GM18517 (cell line): ENCODE measurements at regions not wholly inside any gene's neighbourhood (a gene's known extent, or its start where the extent isn't known, plus 50 kb on each side); places are given as distances from the start of the nearest gene placed in this dataset.

Experiments
- ATAC-seq: cut with Tn5 transposase; IDR thresholded peaks from one replicate; pipeline ENCODE4 v1.9.1; 2021; ENCODE audit warnings: mild to moderate bottlenecking, moderate library complexity; ENCODE audit not compliant: unreplicated experiment

DNA sequence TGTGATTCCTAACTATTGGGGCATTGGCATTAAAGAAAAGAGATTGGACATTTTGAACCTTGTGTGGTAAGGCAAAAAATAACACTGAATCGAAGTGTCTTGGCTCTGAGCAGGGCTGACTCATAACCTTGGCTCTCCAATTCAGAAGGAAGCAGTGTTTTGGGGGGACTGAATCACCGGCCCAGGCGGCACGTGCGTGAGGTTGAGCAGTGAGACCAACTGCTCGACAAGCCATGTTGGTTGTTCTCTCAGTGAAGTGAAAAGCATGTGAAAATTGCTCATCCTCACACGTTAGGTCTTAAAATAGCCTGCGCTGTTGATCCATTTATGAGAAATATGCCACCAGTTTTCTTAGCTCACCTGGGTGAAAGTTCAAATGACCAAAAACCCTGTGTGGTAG lies 137.8 kb upstream of the SPACA1 start:
- no peak for ATAC-seq

DNA sequence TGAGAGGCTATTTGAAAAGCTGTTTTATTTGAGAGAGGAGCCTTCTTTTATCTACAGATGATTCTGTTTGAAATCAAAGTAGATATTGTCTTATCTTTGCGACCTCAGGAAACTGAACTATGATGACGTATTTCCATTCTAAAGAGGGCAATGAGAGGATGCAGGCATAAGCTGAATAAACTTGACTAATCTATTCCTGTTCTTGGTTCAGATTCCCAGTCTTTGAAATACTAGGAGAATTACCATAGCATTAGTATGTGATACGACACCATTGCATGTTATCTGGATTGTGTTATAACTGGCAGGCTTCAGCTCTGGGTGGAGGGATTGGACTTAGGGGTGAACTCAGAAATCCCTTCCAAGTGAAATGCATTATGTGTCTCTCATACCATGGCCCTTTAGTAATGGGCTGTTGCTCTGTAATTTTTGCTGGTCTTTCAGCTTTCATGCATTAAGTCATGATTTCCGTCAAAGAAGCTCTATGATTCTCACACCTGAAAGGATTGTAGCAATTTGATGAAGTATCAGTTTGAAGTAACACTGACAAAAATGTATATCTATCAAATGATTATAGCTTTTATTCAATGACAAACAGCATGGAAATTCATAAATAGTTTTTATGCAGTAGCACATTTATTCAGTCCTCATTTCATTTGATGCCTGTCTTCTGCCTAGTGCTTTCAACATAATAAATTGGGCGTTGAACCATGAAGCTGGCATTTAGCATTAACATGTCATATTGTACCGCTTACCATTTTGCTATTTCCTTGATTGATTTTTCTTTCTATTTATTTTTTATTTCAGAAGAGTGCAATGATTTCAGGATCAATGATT lies 138.4 kb upstream of the SPACA1 start:
- ATAC-seq = no peak

DNA sequence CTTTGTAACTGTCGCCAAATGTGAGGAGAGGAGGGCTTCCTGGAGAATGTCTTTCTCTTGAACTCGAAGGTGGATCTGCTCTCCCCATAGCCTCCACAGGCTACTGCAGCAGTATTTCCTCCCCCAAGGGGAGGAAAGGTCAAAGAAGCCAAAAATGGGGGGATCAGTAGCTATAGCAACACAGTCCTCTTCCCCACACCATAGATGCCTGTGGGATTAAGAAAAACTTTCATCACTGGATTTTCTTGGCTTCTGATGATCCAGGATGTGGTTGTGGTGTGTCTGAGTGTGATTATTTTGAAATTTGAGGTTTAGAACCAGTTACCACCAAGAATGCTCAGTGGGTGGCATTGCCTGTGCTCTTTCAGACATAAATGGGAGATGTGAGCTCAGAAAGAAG lies 140.1 kb upstream of the SPACA1 start:
- ATAC-seq = peak; percentile 41

DNA sequence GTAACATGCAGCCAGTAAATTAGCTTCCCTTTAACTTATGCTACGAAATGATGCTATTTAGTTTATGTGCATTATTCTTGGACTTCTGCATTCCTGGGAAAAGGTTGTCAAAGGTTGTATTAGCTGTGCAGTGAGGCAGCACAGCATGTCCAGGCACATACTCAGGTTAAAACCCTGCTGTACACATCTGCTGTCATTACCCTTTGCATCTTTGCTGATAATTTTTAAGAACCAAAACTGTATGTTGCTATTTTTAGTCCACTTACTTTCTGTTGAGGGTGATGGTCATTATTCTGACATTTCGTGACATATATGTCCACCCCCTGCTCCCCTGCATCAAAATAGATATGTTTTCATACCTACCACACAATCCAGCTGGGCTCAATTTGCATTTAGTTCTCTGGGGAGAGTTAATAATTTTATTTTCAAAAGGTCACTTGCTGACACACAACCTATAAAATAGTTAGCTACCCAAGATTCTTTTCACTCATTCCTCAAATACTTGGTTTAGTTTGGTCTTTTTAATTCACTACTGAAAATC lies 142.5 kb upstream of the SPACA1 start:
- peak; percentile 90 for ATAC-seq

DNA sequence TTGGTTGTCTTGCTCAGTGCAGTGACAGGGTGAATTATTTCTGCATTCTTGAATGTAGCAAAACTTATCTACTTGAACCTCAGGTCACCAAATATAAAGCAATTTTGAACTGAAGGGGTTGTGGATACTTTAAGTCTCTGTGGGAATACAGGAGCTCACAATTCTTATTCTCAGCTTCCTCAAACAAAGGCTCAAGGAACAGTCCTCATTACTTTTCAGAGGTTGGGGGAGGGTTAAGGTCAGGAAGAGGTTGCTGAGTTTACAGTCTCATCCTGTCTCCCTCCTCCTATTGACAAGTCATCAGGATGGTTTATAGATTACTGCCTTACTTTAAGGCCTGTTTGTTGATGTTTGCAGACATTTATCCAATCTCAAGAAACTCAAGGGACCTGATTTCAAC lies 143.6 kb upstream of the SPACA1 start:
- ATAC-seq = no peak

DNA sequence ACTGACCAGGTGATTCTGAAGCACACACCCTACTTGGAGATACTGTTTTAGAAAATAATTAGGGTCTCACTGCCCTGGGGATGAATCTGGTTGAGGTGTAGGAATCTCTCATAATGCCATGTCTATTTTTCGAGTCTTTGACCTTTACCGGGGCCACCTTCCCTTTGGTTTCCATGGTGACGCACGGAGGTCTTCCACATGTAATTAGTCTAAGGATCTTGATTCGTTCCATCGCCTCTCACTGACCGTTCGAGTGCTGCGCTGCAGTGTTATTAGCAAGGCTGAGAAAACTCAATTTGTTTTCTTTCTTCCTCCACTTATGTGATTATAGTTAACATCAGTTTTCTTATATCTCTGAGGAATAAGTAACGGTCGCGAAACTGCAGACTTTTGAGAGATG lies 144.3 kb upstream of the SPACA1 start:
- no peak for ATAC-seq

DNA sequence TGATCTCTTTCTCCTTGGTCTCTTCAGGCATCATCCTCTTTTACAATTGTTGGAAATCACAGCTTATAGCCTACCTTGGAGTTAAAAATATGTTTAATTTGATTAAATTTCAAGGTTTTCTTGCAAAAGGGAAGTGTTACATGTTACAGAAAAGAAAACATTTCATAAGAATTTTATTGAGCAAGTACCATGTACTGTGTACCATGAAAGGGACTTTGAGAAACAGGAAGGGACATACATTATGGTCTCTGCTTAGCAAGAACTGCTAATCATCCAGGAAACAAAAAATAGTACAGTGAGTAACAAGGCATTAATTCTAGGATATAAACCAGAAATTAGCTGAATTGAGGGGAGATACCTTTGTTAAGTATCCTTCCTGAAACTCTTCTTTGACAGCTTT lies 145.3 kb upstream of the SPACA1 start:
- no peak for ATAC-seq

DNA sequence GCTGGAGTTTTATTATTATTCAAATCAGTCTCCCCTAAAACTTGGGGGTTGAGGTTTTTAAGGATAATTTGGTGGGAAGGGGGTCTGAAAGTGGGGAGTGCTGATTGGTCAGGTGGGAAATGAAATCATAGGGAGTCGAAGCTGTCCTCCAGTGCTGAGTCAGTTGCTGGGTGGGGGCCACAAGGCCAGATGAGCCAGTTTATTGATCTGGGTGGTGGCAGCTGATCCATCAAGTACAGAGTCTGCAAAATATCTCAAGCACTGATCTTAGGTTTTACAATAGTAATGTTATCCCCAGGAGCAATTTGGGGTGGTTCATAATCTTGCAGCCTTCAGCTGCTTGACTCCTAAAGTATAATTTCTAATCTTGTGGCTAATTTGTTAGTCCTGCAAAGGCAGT lies 146.0 kb upstream of the SPACA1 start:
- ATAC-seq = no peak

DNA sequence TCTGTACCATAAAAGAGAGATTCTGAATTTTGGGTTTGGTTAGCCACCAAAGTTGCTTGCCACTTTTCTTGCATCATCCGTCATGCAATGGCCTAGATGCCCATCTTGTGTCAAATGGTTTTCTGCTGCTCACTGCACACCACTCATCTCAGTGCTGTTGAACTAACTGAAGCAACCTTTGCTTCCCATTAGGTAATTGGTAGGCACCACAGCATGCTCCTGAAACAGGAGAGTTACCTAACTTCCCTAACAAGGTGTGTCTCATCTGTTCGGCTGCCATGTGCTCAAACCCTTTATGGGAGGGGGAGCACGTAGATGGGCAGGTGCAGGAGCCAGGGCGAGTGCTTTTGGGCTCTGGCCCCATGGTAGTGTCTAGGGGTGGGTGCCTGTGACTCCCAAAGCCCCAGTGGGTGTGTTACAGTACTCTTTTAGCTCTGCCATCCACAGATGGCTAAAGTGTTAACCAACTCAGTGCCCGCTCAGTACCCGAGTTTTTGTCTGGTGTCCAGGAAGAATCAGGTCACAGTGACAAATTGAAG lies 147.4 kb upstream of the SPACA1 start:
- no peak for ATAC-seq

DNA sequence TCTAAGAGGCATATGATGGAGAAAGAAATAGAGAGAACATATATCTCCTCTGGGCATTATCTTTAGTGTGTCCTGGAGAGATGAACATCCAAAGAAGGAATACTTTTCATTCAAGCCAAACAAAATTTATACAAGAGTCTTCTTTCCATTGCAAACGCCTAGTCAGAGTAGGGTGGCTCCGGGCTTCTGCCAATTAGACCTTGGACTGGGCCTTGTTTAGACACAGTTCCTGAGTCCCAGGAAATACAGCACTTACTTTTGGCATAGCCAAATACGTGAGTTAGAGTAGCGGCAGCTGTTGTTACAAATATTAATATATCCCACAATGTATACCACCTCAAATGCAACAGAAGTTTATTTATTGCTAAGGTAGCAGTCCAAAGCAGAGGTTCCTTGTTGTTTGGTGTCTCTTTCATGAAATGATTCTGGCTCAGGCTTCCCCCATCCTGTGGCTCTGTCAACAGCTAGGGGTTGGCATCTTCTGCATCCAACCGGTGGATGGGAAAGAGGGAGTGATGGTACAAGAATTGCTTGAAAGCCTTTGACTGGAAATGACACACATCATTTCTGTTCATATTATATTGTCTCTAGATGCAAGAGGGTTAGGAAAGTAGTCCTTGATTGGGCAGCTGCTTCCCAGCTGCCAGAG lies 148.0 kb upstream of the SPACA1 start:
- no peak for ATAC-seq

DNA sequence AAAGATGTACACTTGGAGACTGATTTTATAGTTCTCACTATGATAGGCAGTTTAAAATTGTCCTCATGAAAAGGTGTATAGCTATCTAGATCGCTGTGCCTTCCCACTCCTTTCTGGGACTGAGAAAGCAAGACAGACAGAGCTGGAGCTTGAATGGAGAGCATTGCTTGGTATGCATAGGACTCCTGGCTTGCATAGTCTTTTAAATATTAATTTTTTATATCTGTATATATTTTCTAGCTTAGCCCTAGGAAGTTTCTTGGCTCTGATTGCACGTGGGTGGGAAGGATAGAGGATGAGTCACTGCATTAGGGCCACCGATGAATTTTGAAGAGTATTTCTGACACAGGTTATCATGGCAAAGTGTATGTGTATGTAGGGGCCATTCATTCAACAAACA lies 150.0 kb upstream of the SPACA1 start:
- no peak for ATAC-seq

DNA sequence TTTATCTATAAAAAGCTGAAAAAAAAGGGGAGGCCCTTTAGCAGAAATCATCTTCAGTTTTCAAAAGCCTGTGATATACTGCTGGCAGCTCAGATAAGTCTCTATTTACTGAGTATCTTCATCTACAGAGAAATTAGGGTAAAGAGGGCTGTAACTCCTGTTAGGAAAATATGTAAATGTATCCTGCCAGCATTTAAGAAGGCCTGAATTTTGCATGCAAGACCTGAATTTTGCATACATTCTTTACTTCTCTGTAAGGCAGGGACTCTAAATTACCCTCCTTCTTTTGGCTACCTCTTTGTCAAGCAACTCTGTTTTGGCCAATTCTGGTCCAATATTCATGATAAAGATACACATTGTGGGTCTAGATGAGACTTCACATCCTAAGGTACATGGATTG lies 150.6 kb upstream of the SPACA1 start:
- ATAC-seq = no peak

DNA sequence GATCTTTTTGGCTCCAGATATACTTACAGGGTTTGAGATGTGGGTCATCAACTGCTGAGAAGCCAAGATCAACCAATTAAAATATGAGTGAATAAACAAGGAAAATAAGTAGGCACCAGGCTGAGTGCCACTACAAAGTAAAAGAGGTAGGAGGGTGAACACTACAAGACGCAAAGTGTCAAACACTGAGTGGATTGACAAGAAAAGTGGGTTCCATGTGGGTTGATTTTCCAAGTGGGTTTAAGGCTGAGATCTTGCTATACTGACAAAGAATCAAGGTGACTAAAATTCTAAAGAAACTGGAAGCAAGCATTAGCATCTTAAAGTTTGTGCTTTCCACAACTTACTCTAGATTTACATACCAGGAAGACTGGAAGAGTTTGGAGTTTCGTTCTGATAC lies 160.4 kb upstream of the SPACA1 start:
- no peak for ATAC-seq

DNA sequence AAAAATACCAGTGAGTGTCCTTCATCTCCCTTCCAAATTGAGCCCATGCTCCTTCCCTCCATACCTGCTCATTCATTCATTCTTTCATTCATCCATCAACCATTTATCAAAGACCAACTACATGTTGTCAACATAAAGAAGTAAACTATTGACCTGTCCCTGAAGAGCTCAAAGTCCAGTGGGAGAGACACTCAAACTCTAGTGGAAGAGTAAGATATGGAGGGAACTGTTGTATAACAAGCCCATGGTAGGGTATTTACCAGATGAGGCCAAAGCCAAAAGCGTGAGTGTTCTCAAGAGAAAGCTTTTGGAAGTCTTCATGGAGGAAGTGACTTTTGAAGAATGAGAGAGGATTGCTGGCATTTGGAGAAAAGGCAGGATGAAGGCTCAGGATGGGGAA lies 163.4 kb upstream of the SPACA1 start:
- ATAC-seq = no peak

DNA sequence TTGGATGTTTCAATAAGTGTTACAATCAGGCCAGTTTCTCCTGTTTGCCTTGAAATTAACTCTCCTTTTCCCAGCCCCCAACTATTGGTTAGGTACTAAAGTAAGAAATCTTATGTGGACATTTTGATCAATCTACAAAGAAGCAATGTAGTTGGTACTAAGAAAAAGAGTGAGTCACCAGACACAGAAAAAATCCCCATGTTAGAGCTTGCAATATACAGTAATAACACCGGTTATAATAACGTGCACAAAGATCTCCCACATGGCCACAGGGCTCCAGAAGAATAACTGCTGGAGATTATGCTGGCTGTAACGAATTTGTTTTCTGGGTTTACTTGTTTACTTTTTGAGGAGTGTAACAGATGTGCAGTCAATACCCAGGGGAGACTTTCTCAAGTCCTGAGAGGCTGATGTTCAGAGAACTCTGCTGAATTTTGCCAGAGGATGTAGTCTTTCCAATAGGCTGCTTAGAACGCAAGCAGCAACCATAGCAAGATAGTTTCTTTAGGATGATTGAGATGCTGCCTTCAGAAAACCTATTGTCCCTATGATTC lies 166.2 kb upstream of the SPACA1 start:
- no peak for ATAC-seq

DNA sequence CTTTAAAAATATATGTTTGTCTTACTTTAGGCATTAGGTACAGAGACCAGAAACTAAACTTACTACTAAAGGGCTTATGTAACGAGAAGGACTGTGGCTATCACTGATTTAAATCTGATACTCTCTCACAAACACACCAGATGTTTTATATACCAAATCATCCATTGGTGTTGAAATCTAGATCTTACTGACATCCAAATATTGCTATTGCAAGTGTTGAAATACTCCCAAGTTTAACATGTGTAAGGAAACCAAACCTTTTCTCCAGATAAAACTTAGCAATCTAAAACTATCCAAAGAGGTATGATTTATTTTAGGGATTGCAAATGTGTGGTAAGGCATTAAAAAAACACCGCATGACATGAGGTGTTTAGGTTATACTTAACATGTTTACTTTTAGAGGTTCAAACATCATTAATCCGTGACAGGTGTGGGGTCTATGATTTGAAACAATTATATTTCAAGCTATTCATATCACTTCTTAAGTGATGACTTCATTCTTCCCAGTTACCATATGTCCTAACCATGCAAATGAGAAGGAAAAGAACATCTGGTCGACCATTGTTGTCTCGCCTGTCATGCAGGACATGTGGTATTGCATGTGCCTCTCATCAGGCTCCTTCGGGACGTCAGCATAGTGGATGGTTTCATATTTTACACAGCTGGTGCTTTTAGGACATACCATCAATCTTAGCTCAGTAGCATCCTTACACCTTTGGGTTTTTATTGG lies 168.3 kb upstream of the SPACA1 start:
- peak; percentile 84 for ATAC-seq

DNA sequence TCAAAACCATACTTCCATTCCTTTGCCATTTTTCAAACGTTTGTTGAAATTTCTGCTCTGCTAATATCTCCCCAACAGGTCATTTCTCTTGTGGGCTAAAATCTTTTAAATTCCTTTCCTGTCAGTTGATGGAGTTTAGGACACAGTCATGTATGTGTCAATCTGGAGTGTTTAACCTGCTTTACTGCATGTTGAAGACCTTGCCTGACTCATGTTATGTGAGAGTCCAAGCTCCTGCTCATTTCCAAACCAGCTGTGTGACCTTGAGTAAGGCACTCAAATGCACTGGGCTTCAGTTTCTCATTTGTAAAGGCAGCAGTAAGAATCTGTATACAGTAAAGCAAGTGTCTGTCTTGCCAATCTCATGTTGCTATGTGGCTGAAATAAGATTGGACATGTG lies 171.9 kb upstream of the SPACA1 start:
- ATAC-seq = no peak

DNA sequence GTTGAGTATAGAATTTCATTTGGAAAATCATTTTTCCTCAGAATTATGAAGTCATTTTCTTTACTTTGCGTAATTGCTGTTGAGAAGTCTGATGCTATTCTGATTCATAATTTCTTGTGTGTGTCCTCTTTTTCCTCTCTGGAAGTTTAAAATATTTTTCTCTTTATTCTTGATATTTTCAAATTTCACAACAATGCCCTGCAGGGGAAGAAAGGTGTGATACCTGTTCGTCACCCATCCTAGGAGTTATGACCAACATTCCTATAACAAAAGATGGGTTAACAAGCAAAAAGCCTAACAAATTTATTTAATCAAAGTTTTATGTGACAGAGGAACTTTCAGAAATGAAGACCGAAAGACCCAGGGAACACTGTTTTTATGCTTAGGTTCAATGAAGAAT lies 171.5 kb upstream of the AKIRIN2 start:
- ATAC-seq = no peak

DNA sequence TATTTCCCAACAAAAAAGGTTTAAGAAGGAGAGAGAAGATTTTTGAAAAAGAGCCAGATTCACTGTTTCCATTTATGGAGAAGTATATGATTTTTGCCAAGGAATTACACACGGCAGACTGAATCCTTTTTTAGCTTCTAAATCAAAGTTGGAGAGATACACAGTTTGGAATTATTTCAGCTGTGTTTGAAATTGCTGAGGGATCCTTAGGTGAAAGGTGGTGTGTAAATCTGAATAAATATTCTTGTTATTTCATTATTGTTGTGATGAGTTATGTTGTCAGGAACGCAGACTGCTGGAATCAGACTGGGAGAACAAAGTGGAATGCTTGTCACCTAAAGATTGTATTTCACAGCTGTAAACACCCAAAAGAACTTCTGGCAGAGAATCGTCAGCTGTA lies 168.5 kb upstream of the AKIRIN2 start:
- ATAC-seq = no peak

DNA sequence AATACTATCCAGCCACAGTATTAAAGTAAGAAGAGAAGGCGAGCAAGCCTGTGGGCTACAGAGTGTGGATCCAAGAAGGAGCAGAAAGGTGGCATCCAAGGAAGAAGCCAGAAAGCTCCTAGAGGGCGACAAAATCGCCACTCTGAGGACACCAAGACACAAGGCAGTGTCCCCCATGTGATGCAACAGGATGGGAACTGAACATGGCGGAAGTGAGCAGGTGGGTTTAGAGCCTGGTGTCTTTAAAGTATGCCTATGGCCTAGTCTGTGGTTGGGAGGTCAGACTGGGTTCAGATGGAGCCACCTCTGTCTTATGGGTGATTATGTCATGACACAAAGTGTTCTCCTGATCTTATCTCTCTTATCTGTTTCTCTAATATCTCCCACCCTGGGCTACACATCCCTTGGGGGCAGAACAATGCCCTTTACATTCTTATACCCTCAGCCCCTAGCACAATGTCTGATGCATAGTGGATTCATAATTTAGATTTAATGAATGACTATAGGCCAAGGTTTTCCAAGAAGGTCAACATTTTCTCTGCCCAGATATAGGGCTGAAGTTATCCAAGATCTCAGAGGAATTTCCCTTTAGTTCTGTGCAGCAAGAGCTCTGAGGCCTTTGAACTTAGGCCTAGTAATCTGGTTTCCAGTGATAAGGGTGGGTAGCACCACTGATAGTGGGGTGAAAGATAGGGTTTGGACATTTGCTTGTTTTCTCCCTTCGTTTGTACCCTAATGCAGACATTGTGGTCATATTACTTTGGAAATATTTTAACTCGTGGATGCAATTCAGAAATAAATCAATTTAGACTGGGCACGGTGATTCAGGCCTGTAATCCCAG lies 167.3 kb upstream of the AKIRIN2 start:
- ATAC-seq = no peak
